SK-N-SH (cell line): ENCODE measurements at regions not wholly inside any gene's neighbourhood (a gene's known extent, or its start where the extent isn't known, plus 50 kb on each side); places are given as distances from the start of the nearest gene placed in this dataset.

Experiments
- CTCF ChIA-PET: fragments of 300-600, 350-600 bp; formaldehyde crosslinking; extraction: SDS; loops from one replicate; lab custom pipeline; 2021; lab: Yijun Ruan, JAX
- POLR2A ChIA-PET: fragments of 350-600 bp; sonication (Branson Sonifier 250); formaldehyde crosslinking; extraction: SDS; loops from one replicate; lab custom pipeline; 2020; ENCODE audit warnings: antibody characterized with exemption, inconsistent platforms; lab: Yijun Ruan, JAX
- DNase-seq: peaks from one replicate; pipeline ENCODE4 v3.0.0; 2012
- H2AFZ ChIP-seq: fragments of 200-600 bp; sonication (generic); 2 replicates; pipeline ENCODE4 v1.8.1; 2016; ENCODE audit warnings: antibody characterized with exemption, mild to moderate bottlenecking, low read depth
- H3F3A ChIP-seq: fragments of 200-600 bp; sonication (generic); replicated peaks from 2 replicates; pipeline ENCODE3; 2016; ENCODE audit warnings: antibody characterized with exemption, mild to moderate bottlenecking; ENCODE audit not compliant: insufficient read depth
- H3K27ac ChIP-seq, 2 experiments: fragments of 200-500 bp in 1 of 2; fragments of 200-600 bp in 1 of 2; sonication (Bioruptor generic) in 1 of 2; sonication (generic), shearing (Covaris generic) in 1 of 2; 2 replicates each; pipeline versions ENCODE4 v1.5.1 to v1.6.1; 2014 to 2016; ENCODE audit warnings: low read depth in 2 of 2, inconsistent platforms in 1 of 2, low read length in 1 of 2, mild to moderate bottlenecking in 1 of 2, mixed read lengths in 1 of 2
- H3K27me3 ChIP-seq: fragments of 200-600 bp; sonication (generic), shearing (Covaris generic); 2 replicates; pipeline ENCODE4 v1.6.1; 2016; ENCODE audit warnings: mixed run types; ENCODE audit not compliant: insufficient read depth
- H3K36me3 ChIP-seq, 2 experiments: fragments of 200-500 bp in 1 of 2; fragments of 200-600 bp in 1 of 2; sonication (Bioruptor generic) in 1 of 2; sonication (generic) in 1 of 2; replicated peaks in 1 of 2; 2 replicates each; pipeline versions ENCODE3 to v1.5.1; 2014 to 2016; ENCODE audit warnings: low read length in 1 of 2, mild to moderate bottlenecking in 1 of 2; ENCODE audit not compliant: insufficient read depth in 2 of 2, control insufficient read depth in 1 of 2
- H3K4me1 ChIP-seq, 2 experiments: fragments of 200-500 bp in 1 of 2; fragments of 200-600 bp in 1 of 2; sonication (Bioruptor generic) in 1 of 2; sonication (generic), shearing (Covaris generic) in 1 of 2; 2 replicates each; pipeline versions ENCODE4 v1.5.1 to v1.6.1; 2014 to 2016; ENCODE audit warnings: low read depth in 1 of 2, low read length in 1 of 2, mixed run types in 1 of 2; ENCODE audit not compliant: insufficient read depth in 2 of 2, control insufficient read depth in 1 of 2
- H3K4me2 ChIP-seq: fragments of 200-600 bp; sonication (generic), shearing (Covaris generic); 2 replicates; pipeline ENCODE4 v1.6.1; 2017; ENCODE audit warnings: mixed run types
- H3K4me3 ChIP-seq, 2 experiments: fragments of 200-500 bp in 1 of 2; fragments of 200-600 bp in 1 of 2; sonication (Bioruptor generic) in 1 of 2; sonication (generic), shearing (Covaris generic) in 1 of 2; 2 replicates each; pipeline versions ENCODE4 v1.5.1 to v1.8.1; 2014 to 2016; ENCODE audit warnings: low read depth in 2 of 2, inconsistent platforms in 1 of 2, low read length in 1 of 2, mild to moderate bottlenecking in 1 of 2, mixed read lengths in 1 of 2, moderate library complexity in 1 of 2
- H3K79me2 ChIP-seq: fragments of 200-600 bp; sonication (generic); 2 replicates; pipeline ENCODE4 v1.8.1; 2017; ENCODE audit warnings: mild to moderate bottlenecking; ENCODE audit not compliant: insufficient read depth
- H3K9ac ChIP-seq: fragments of 200-600 bp; sonication (generic); 2 replicates; pipeline ENCODE4 v1.6.1; 2017; ENCODE audit warnings: mixed run types
- H3K9me2 ChIP-seq: fragments of 200-600 bp; sonication (generic); 2 replicates; pipeline ENCODE4 v1.6.1; 2017; ENCODE audit warnings: mixed run types
- H3K9me3 ChIP-seq: fragments of 200-600 bp; sonication (generic); 2 replicates; pipeline ENCODE4 v1.6.1; 2017; ENCODE audit warnings: mixed run types, mild to moderate bottlenecking, moderate library complexity
- H4K20me1 ChIP-seq: fragments of 200-600 bp; sonication (generic); 2 replicates; pipeline ENCODE4 v1.6.1; 2017; ENCODE audit warnings: mild to moderate bottlenecking, mixed run types; ENCODE audit not compliant: insufficient read depth
- CHD2 ChIP-seq: fragments of 150-350 bp; IDR thresholded peaks from 2 replicates; pipeline ENCODE4 v1.6.1; 2018; ENCODE audit warnings: low read length; ENCODE audit not compliant: partially characterized antibody
- ELF1 ChIP-seq: IDR thresholded peaks from 2 replicates; pipeline ENCODE4 v1.4.0; 2012
- EZH2phosphoT487 ChIP-seq: fragments of 200-600 bp; sonication (generic); IDR thresholded peaks from 2 replicates; pipeline ENCODE4 v1.6.1; 2017; ENCODE audit warnings: low read depth, mixed run types, mild to moderate bottlenecking, antibody characterized with exemption, moderate library complexity, borderline replicate concordance
- MXI1 ChIP-seq: IDR thresholded peaks from 2 replicates; pipeline ENCODE4 v1.6.1; 2012; ENCODE audit warnings: mild to moderate bottlenecking, low read depth, low read length, improper control_type of control experiment
- RAD21 ChIP-seq: IDR thresholded peaks from 2 replicates; pipeline ENCODE4 v1.6.1; 2012; ENCODE audit warnings: mild to moderate bottlenecking, low read length
- RCOR1 ChIP-seq: fragments of 150-350 bp; IDR thresholded peaks from 2 replicates; pipeline ENCODE4 v1.6.1; 2017; ENCODE audit warnings: antibody characterized with exemption, low read length
- RFX5 ChIP-seq: IDR thresholded peaks from 2 replicates; pipeline ENCODE4 v1.6.1; 2012; ENCODE audit warnings: mild to moderate bottlenecking, improper control_type of control experiment, low read length
- RXRA ChIP-seq: IDR thresholded peaks from 2 replicates; pipeline ENCODE4 v1.4.0; 2012; ENCODE audit warnings: low read depth, mild to moderate bottlenecking, borderline replicate concordance
- SIN3A ChIP-seq: IDR thresholded peaks from 2 replicates; pipeline ENCODE4 v1.6.1; 2012; ENCODE audit warnings: low read depth, mild to moderate bottlenecking, low read length, moderate library complexity, borderline replicate concordance
- SMC3 ChIP-seq: IDR thresholded peaks from 2 replicates; pipeline ENCODE4 v1.6.1; 2012; ENCODE audit warnings: low read depth, low read length, improper control_type of control experiment
- TAF1 ChIP-seq: IDR thresholded peaks from 2 replicates; pipeline ENCODE4 v1.6.1; 2012; ENCODE audit warnings: low read depth, mild to moderate bottlenecking, low read length, moderate library complexity, borderline replicate concordance
- YY1 ChIP-seq: IDR thresholded peaks from 2 replicates; pipeline ENCODE4 v1.4.0; 2012; ENCODE audit warnings: low read depth, mild to moderate bottlenecking
- WGBS: methylation state at CpG from one replicate; pipeline ENCODE4 v1.1.6; 2017; ENCODE audit warnings: low lambda C conversion rate; 5-methylcytosine and 5-hydroxymethylcytosine counted together
- TF ChIP-seq, protein P1 (sequence below): fragments of 200-600 bp; sonication (generic); IDR thresholded peaks from 2 replicates; pipeline ENCODE4 v1.6.1; 2017; ENCODE audit warnings: antibody characterized with exemption, mild to moderate bottlenecking, moderate library complexity
- TF ChIP-seq, protein P2 (sequence below): IDR thresholded peaks from 2 replicates; pipeline ENCODE4 v1.6.1; 2012; ENCODE audit warnings: mild to moderate bottlenecking, low read depth, low read length, moderate library complexity
- TF ChIP-seq, protein P3 (sequence below): IDR thresholded peaks from 2 replicates; pipeline ENCODE4 v1.4.0; 2012; ENCODE audit warnings: low read depth
- TF ChIP-seq, protein P4 (sequence below): fragments of 150-350 bp; IDR thresholded peaks from 2 replicates; pipeline ENCODE4 v1.6.1; 2017; ENCODE audit warnings: antibody characterized with exemption, low read length, low read depth, borderline replicate concordance

DNA sequence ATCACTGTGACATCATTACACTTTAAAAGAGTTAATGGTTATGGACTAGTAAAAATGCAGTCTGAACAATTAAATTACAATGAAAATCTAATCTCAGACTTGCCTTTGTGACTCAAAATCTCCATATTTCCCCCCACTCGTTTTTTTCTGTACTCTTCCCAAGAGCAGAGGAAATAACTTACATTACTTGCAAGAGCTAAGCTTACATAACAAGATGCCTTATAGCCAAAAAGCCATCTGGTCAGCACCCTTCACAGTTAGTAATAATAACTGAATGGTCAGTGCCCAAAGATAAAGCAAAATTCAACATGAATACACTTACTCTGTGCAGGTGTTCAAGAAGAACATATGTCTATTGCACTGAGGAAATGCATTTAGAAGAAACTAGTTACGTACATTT, 1381.5 kb upstream of the CELF2 start:
- 23% methylated on average over 2 of the region's 2 CpGs for WGBS
- POLR2A ChIA-PET: no interaction called here
- Histone ChIP-seq H3K27me3 (no peaks in the 10 kb centered on the region), H3K4me1 (no peaks in the 10 kb centered on the region), H3K9me2 (no peaks in the 10 kb centered on the region), H3K36me3 (no peaks in the 10 kb centered on the region), H3K4me3 (no peak overlapping the region), H2AFZ (no peak overlapping the region), H4K20me1 (no peaks in the 10 kb centered on the region), H3K9me3 (0 out of 2 replicates have a peak, but pooled peaks cover 3% of the 10 kb centered on the region), H3K9ac (no peak overlapping the region), H3K4me2 (no peak overlapping the region), H3K27ac (no peak overlapping the region), H3K79me2 (no peaks in the 10 kb centered on the region), H3F3A (no peaks in the 10 kb centered on the region)
- TF ChIP-seq ELF1: no peak
- TF ChIP-seq SMC3: no peak
- TF ChIP-seq, protein P1, sequence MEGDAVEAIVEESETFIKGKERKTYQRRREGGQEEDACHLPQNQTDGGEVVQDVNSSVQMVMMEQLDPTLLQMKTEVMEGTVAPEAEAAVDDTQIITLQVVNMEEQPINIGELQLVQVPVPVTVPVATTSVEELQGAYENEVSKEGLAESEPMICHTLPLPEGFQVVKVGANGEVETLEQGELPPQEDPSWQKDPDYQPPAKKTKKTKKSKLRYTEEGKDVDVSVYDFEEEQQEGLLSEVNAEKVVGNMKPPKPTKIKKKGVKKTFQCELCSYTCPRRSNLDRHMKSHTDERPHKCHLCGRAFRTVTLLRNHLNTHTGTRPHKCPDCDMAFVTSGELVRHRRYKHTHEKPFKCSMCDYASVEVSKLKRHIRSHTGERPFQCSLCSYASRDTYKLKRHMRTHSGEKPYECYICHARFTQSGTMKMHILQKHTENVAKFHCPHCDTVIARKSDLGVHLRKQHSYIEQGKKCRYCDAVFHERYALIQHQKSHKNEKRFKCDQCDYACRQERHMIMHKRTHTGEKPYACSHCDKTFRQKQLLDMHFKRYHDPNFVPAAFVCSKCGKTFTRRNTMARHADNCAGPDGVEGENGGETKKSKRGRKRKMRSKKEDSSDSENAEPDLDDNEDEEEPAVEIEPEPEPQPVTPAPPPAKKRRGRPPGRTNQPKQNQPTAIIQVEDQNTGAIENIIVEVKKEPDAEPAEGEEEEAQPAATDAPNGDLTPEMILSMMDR: no peak
- no peak for TF ChIP-seq CHD2
- no peak for TF ChIP-seq RXRA
- TF ChIP-seq, protein P2, sequence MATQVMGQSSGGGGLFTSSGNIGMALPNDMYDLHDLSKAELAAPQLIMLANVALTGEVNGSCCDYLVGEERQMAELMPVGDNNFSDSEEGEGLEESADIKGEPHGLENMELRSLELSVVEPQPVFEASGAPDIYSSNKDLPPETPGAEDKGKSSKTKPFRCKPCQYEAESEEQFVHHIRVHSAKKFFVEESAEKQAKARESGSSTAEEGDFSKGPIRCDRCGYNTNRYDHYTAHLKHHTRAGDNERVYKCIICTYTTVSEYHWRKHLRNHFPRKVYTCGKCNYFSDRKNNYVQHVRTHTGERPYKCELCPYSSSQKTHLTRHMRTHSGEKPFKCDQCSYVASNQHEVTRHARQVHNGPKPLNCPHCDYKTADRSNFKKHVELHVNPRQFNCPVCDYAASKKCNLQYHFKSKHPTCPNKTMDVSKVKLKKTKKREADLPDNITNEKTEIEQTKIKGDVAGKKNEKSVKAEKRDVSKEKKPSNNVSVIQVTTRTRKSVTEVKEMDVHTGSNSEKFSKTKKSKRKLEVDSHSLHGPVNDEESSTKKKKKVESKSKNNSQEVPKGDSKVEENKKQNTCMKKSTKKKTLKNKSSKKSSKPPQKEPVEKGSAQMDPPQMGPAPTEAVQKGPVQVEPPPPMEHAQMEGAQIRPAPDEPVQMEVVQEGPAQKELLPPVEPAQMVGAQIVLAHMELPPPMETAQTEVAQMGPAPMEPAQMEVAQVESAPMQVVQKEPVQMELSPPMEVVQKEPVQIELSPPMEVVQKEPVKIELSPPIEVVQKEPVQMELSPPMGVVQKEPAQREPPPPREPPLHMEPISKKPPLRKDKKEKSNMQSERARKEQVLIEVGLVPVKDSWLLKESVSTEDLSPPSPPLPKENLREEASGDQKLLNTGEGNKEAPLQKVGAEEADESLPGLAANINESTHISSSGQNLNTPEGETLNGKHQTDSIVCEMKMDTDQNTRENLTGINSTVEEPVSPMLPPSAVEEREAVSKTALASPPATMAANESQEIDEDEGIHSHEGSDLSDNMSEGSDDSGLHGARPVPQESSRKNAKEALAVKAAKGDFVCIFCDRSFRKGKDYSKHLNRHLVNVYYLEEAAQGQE: no peak
- TF ChIP-seq RCOR1: no peak
- TF ChIP-seq MXI1: no peak
- no peak for TF ChIP-seq SIN3A
- TF ChIP-seq, protein P3, sequence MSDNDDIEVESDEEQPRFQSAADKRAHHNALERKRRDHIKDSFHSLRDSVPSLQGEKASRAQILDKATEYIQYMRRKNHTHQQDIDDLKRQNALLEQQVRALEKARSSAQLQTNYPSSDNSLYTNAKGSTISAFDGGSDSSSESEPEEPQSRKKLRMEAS: no peak
- TF ChIP-seq, protein P4, sequence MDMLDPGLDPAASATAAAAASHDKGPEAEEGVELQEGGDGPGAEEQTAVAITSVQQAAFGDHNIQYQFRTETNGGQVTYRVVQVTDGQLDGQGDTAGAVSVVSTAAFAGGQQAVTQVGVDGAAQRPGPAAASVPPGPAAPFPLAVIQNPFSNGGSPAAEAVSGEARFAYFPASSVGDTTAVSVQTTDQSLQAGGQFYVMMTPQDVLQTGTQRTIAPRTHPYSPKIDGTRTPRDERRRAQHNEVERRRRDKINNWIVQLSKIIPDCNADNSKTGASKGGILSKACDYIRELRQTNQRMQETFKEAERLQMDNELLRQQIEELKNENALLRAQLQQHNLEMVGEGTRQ: no peak
- no peak for TF ChIP-seq RAD21
- no peak for TF ChIP-seq RFX5
- TF ChIP-seq YY1: no peak
- TF ChIP-seq EZH2phosphoT487: no peak
- TF ChIP-seq TAF1: no peak
- CTCF ChIA-PET: no interaction called here
- no peak for DNase-seq
